ENCODE measurements at regions not wholly inside any gene's neighbourhood (a gene's known extent, or its start where the extent isn't known, plus 50 kb on each side); places are given as distances from the start of the nearest gene placed in this dataset.

DNA sequence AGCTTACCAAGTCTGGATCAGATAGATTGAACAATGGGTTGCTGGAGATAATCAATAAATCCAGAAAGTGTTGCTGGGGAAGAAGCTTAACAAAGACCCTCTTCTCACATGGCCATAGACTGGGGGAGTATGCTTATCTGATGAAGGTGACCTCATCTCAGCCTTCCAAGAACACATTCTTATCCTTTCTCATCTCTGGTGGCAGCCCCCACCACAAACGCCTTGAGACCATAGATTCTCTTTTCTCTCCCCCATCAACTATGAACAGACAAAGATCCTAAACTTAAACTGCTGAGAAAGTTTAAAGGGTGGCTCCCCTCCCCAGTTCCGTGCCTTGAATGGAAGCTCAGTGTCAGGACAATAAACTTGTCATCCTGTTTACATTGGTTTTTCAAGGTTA lies 428.7 kb upstream of the TRIB2 start:
- TF ChIP-seq, protein P1, sequence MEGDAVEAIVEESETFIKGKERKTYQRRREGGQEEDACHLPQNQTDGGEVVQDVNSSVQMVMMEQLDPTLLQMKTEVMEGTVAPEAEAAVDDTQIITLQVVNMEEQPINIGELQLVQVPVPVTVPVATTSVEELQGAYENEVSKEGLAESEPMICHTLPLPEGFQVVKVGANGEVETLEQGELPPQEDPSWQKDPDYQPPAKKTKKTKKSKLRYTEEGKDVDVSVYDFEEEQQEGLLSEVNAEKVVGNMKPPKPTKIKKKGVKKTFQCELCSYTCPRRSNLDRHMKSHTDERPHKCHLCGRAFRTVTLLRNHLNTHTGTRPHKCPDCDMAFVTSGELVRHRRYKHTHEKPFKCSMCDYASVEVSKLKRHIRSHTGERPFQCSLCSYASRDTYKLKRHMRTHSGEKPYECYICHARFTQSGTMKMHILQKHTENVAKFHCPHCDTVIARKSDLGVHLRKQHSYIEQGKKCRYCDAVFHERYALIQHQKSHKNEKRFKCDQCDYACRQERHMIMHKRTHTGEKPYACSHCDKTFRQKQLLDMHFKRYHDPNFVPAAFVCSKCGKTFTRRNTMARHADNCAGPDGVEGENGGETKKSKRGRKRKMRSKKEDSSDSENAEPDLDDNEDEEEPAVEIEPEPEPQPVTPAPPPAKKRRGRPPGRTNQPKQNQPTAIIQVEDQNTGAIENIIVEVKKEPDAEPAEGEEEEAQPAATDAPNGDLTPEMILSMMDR (IDR thresholded peaks at IDR 0.05), result no peak
- TF ChIP-seq EZH2phosphoT487 (IDR thresholded peaks at IDR 0.05), result no peak
- no peak for TF ChIP-seq EZH2 (IDR thresholded peaks at IDR 0.05)
